ENCODE measurements at regions not wholly inside any gene's neighbourhood (a gene's known extent, or its start where the extent isn't known, plus 50 kb on each side); places are given as distances from the start of the nearest gene placed in this dataset.
A peak's percentile ranks its signal among the peaks of the same experiment; 100 is the strongest.

DNA sequence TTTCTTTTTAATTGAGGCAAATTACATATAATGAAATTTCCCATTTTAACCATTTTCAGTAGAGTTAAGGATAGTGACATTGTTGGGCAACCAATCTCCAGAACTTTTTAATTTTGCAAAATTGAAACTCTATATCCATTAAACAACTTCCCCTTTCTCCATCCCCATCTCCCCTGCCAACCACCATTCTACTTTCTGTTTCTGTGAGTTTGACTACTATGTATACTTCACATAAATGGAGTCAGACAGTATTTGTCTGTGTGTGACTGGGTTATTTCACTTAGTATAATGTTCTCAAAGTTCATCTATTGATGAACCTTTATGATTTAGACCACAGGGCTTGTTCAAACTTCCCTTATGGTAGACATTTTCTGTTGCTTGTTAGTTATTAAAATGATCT is 364.5 kb upstream of the MAD2L1 start:
- DNase-seq (ENCODE audit: low spot score): no peak

DNA sequence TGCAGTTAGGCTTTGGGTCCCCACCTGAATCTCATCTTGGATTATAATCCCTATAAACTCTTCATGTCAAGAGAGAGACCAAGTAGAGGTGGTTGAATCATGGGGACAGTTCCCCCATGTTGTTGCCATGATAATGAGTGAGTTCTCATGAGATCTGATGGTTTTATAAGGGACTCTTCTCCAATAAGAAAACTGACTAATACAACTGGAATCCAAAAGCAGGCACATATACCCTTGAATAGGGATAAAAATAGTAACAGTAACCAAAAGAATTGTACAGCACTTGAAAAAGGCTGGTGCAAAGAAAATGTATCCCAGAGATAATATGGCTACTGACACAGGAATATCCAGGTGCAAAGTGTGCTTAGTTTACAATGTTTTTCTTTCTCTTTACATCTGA is 351.5 kb upstream of the MAD2L1 start:
- no peak for DNase-seq (ENCODE audit: low spot score)

DNA sequence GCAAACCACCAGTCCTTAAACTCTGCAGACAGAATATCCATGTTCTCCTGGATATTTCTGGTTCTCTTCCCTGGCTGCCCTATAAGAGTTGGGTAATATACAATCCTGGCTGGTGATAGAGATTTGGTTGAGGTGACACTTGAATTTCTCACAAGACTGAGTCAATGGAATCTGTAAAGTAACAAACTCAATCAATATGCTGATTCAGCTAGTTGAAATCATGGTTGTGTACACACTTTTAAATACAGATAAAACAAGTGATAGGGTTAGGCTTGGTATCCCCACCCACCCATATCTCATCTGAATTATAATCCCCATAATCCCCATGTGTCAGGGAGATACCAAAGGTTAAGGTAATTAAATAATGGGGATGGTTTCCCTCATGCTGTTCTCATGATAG is 349.2 kb upstream of the MAD2L1 start:
- DNase-seq (ENCODE audit: low spot score): no peak

DNA sequence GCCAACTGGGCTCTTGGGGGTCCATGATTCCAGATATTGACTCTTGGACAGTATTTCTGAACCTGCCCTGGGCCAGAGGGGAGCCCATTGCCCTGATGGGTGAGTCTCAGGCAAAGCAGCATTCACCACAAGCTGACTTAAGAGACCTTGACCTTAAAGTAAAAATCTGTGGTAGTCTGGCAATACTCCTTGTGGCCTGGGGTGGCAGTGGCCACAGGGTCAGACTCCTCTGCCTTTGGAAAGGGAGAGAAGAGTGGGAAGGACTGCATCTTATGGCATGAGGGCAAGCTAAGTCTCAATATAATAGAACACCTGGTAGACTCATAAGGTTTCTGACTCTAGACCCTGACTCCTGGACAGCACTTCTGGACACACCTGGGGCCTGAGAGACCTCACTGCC is 340.3 kb upstream of the MAD2L1 start:
- no peak for DNase-seq (ENCODE audit: low spot score)

DNA sequence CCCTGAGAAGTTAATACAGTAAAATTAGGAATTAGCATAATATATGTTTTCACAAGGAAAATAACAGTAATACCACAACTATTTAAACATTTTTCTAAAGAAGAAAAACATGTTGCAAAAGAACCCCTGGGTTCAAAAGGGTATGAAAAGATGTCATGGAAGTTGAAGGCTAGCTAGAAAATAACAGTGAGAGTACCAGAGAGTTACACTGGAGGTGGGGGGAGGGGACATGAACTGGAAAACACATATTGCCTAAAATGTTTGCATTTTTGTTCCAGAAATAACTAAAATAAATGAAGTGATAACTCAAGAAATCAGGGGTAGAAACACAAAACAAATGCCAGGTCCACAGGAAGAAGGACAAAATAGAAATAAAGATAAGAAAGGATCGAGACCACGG is 336.6 kb upstream of the MAD2L1 start:
- no peak for DNase-seq (ENCODE audit: low spot score)

DNA sequence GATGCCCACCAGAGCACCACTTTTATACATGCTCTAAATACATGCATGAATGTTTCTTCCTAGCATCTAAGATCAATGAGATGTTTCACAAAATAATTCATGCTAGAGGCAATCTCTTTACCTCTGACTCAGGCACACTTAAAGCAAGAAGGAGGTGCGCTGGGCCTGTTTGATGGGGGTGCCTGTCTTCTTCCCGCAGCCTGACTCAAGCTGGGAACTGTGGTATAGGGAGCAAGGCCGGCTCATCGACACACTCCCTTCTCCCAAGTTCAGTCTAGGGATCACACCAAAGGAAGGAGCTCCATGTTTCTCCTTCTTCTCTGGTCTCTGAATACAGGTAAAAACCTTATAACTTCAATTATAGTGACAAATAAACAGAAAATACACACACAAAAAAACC is 333.8 kb upstream of the MAD2L1 start:
- no peak for DNase-seq (ENCODE audit: low spot score)

DNA sequence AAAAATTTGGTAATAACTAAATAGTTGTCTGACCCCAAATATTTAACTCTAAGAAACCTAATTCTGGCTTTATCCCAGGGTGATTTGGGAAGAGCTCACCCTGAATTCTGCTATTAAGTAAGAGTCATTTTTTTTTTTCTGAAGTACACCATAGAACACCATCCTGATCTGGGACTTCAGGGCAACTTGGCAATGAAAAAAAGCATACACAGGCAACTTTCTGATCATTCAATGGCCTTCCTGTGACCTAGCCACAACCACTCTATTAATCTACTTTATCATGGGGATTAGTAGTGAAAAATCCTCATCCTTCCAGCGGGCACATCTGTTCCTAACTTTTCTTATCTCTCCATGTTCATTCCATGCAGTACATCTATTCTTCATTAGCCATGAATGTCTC is 333.2 kb upstream of the MAD2L1 start:
- DNase-seq (ENCODE audit: low spot score): no peak

DNA sequence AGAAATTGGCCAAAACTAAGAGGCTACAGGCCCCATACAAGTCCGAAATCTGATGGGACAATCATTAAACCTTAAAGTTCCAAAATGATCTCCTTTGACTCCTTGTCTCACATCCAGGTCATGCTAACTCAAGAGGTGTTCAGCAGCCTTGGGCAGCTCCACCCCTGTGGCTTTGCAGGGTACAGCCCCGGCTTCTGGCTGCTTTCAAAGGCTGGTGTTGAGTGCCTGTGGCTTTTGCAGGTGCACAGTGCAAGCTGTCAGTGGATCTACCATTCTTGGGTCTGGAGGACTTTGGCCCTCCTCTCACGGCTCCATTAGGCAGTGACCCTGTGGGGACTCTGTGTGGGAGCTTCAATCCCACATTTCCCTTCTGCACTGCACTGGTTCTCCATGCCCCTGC is 329.1 kb upstream of the MAD2L1 start:
- no peak for DNase-seq (ENCODE audit: low spot score)

DNA sequence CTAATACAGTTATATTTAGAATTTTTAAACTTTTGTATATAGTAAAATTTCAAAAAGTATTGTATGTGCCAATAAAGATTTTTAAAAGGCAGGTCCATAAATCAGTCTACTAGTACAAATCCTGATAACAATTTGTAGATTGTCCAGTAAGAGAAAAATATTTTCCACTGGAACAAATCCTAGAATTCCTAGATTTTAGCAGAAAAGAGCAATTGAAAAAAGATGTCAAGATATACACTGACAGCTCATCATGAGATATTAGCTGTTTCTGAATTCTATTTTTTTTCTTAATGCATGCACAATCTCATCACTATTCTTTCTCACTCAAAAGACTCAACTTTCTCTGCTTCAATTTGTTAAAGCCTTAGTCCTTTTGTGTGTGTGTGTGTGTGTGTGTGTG is 289.2 kb upstream of the MAD2L1 start:
- DNase-seq (ENCODE audit: low spot score): no peak

DNA sequence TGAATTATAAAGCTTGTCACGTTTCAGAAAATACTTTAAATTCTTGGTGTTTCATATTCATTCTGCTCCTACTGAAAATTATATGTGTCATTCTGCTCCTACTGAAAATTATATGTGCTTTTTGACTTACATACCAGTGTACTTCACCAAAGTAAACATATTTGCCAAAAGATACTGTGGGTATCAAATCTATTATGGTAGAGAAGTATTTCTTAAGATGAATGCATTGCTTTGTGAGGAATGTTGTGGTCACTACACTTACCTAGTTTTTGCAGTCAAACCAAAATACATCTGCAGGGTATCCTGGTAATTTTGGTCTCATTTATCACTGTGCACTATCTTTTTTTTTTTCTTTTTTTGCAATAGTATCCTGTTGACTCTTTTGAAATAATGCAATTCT is 287.7 kb upstream of the MAD2L1 start:
- DNase-seq (ENCODE audit: low spot score): no peak

DNA sequence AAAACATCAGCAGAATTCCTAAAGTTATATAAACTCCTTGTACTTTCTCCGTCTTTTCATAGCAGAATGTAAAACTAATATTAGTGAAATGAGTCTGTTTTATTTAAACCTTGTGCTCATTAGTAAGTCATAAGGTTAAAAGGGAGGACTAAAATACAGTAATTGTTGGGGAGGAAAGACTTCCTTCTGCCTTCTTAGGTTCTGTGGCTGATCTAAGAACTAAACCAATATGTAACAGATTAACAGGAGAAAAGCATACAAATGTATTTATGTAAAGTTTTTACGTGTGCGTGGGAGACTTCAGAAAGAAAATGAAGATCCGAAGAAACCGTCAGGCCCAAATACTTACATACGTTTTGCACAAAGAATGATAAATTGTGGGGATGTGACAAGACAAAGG is 286.6 kb upstream of the MAD2L1 start:
- no peak for DNase-seq (ENCODE audit: low spot score)

DNA sequence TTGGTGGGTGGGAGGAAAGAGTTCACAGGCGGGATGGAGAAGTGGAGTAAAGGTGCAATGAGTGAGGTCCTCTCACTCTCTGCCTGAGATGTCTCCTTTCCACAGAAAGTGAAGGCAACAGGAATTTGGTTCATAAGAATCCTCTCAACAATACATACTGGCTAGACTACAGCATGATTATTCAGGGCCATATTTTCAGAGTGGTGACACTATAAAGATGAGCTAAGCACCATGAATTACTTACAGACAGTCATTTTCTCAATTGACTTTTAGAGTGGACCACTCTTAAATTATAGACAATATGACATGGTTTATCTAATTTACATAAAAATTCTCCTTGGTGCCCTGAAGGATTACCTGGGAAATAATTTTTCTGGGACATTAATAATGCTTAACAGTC is 286.1 kb upstream of the MAD2L1 start:
- DNase-seq (ENCODE audit: low spot score): no peak

DNA sequence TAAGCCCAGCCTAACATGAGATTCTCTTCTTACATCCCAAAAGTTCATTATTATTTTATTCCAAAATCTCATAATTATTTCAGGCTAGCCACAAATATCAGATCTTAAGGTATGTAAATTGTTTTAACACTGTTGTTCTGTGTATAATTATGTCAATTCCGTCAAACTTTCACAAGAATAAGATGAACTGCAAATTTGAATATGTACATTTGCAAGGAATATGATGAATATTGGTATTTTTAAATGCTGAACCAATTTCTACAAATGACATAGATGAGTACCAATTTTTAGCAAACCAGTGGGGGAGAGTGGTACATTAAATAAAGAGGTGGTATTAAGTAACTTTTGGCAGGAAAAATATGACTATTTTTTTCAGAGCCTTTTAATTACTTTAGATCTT is 282.3 kb upstream of the MAD2L1 start:
- DNase-seq (ENCODE audit: low spot score): no peak

DNA sequence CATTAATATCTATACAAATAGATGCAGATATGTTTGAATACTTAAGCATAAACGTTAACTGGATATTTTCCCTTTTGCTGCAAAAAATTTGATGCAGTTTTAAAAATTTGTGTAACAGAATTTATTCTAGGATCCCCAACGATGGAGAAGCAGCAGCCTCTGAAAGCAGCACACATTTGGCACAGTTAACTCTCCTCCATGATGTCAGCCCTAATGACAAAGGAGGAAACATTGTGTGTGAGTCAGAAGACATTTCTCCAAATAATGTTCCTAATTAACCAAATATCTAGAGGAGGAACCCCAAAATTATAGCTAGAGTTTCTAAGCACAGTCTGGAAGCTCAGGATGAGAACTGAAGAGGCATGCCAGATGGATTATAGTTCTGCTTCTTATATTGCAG is 281.9 kb upstream of the MAD2L1 start:
- DNase-seq (ENCODE audit: low spot score): no peak

DNA sequence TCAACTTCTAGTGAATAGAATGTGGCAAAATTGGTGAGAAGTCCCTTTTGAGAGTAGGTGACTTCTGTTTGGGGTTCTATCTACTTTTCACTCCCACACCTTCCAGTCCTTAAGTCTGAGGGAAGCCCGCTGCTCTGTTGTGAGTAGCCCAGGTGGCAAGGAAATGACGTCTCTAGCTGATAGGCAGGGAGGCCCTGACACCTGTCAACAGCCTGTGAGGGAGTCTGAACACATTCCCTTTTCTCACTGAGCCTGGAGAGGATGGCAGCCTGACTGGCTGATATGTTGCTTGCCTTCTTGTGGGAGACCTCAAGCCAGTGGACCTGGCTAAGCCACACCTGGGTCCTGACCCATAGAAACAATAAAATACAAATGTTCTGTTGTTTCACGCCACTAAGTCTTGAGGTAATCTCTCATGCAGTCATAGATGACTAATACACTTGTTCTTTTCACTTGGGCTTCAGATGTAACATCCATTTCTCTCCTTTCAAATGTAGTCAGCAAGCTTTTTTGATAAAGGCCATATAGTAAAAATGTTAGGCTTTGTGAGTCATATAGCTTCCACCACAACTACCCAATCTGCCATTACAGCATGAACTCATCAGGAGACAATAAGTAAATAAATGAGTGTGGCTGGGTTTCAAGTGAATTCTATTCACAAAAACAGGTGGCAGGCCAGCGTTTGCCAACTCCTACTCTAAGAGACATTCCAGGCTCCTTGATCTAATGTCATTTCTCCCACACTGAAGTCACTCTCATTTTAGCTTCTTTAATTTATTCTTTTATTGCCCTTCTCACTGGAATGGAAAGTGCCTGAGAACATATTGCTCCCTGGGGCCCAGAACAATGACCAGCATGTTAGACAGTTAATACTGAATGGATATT is 265.1 kb upstream of the MAD2L1 start:
- peak; percentile 29 for DNase-seq (ENCODE audit: low spot score)

DNA sequence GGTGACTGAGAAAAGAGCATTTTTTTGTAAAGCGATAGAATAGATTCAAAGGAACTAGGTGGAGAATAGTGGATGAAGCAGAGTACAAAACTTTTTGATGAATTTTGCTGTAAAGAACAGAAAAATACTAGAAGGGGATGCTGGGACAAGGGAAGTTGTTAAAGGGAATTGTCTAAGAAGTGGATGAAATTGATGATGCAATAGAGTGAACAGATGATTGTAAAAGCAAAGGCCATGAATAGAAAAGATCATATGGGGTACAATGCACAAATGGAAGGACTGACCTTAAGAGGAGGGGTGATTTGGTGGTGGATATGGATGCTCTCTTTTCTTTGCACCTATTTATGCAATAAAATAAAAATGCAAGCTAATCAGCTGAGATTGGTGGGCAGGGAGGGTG is 262.7 kb upstream of the MAD2L1 start:
- no peak for DNase-seq (ENCODE audit: low spot score)

DNA sequence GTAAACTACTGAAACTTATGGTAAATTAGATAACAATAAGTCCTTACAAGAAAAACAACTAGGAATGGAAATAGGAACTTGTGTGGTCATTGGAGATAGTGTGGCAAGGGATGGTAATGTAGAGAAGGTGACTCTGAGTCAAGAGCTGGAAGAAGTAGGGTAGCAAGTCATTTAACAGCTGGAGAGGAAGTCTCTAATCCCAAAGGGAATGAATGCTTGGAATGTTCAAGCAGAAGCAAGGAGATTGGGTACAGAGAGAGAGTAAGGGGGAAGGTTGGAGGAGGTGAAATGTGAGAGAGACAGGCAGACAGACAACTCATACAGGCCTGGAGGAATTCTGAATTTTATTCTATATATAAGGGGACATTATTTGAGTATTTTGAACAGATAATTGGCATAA is 260.6 kb upstream of the MAD2L1 start:
- DNase-seq (ENCODE audit: low spot score): no peak

DNA sequence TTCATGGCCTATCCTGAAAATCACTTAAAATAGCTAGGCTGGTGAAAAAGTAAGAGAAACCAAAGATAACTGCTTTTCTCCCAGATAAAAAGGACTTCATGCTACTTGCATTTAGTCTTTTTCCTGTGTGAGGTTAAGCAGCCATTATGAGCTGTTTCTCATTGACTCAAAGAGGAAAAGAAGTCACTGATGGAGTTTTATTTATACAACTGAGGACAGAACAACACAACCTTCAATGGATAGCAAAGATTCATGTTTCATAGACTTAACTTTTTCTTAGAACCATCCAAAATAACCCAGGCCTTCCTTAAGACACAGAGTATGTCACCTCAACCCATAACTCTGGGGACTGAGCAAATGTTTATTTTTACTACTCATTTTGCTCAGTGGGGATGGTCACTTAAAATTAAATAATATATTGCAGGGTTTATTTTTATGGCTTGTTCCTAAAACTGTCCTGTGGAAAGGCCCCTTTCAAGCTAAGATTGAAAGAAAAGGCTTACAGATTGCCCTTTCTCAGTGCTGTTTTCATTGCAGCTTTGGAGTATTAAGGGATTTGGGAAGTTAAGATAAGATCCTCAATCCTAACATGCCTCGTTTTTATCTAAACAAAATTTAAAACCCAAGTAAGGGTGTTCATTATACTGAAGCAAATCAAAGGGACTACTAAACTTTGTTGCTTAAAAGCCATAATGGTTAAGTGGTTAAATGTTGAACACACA is 252.6 kb upstream of the MAD2L1 start:
- no peak for DNase-seq (ENCODE audit: low spot score)

DNA sequence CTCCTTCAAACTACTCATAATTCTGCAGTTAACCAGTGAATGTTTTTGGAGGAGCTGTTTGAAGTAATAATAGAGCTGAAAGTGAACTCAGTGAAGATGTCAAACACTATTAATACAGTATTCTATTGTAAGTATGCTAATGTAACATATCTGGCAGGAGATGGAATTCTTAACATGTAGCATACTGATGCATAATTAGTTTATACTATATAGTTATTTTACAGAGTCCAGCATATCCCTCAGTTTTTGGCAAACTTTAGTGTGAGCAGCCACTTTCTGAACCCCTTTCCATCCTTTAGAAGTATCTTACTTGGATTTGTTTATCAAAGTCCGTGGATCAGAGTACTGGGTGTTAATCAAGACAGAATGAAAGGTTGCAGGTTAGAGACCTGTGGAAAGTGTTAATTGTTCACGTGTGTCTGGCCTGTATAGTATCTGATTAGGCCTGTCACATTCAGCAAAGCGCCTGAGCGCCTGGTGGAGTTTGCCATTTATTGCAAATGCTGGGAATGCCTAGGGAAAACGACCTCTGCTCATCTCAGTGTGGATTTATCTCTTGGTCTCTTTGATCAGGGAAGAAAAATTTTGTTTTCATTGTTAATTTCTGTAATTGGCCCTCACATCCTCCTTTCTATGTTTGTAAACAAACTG is 251.7 kb upstream of the MAD2L1 start:
- DNase-seq (ENCODE audit: low spot score): no peak

DNA sequence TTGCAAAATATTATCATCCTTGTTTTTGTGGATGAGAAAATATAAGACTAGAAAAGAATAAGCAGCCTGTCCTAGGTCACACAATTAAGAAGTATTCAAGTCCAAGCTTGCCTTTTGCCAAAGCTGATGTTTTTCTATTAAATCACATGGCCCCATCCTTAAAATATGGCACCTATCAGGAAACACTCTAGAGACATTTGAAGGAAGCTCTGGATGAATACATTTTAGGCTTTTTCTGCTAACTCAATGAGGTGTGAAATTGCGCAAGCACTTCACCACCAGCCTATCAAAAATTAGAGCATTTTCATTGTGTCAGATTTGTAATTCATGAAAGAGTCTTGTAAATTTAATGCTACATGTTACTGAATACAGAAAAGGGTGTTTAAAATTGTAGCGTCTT is 251.1 kb upstream of the MAD2L1 start:
- DNase-seq (ENCODE audit: low spot score): no peak

DNA sequence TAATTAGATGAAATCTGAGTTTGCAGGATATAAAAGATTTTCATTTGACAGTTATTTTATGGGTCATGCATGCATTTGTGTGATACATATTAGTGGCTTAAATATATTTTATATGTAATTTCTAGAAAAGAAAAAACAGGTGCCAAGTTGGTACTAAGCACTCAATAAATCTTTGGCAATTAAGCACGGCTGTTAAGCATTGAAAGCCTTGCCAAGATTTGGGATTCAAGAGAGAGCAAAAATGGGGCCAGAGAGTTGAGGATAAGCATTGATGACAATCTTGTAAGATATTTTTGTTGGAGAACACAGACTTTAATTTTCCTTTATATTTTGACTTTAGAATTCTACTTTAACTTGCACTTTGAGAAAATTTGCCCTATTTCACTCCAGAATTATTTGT is 249.8 kb upstream of the MAD2L1 start:
- no peak for DNase-seq (ENCODE audit: low spot score)

DNA sequence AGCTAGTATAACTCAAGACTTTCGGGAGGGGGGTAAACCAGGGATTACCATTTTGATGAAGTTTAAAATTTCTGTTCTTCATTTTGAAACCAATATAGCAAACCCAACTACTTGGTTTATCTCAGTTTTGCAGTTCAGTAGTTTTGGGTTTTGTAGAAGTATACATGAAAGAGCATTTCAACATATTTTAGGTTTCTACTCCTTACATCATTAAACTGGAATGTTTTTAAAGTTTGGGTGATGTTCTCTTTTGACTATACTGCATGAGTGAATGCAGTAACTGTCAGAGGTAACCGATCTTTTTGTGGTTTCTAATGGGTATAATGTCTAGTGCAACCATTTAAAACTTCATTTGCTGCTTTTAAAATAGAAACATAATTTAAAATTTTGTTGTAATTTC is 248.3 kb upstream of the MAD2L1 start:
- DNase-seq (ENCODE audit: low spot score): no peak

DNA sequence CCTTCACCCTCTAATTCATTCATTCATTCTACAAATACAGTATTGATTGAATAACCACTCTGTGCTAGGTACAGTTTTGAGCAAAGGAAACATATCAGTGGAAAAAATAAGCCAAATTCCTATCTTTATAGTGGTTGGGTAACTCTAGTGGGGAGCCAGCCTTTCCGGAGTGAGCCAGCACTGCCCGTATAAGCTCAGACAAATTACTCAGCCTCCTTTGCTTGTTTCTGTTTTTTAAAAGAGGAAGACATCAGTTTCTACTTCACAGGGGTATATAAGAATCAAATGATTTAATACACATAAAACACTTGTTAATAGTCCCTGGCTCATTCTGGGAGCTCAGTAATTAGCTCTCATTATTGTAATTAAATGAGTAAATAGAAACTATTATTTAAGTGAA is 238.2 kb upstream of the MAD2L1 start:
- DNase-seq (ENCODE audit: low spot score): no peak

All from COLO829 (cell line).